Activated naive CD8-positive, alpha-beta T cell treated with anti-CD3 and anti-CD28 coated beads, Interleukin-2, amount 10 ng/mL, durations not matched to agents 7 days and 5 days (primary cell): ENCODE measurements at regions not wholly inside any gene's neighbourhood (a gene's known extent, or its start where the extent isn't known, plus 50 kb on each side); places are given as distances from the start of the nearest gene placed in this dataset.

Experiments
- ATAC-seq: fragments of 150-1000 bp; cut with Tn5 transposase; one replicate; pipeline ENCODE4 v1.10.0; 2021; ENCODE audit warnings: low read depth, moderate library complexity
- POLR2A ChIA-PET: fragments of 350-600 bp; sonication (Branson Sonifier 250); formaldehyde crosslinking; loops from one replicate; lab custom pipeline; 2021; ENCODE audit warnings: antibody characterized with exemption; lab: Charles Lee
- DNase-seq: peaks from one replicate; pipeline ENCODE4 v3.0.0; 2021
- H3K27ac Mint-ChIP-seq: one replicate; pipeline ENCODE4 v1.8.0; 2022; ENCODE audit warnings: mild to moderate bottlenecking, mixed read lengths
- H3K27me3 Mint-ChIP-seq: one replicate; pipeline ENCODE4 v1.8.0; 2022; ENCODE audit warnings: mild to moderate bottlenecking, moderate library complexity, mixed read lengths
- H3K36me3 Mint-ChIP-seq: one replicate; pipeline ENCODE4 v1.8.0; 2021; ENCODE audit warnings: mild to moderate bottlenecking, mixed read lengths
- H3K4me1 Mint-ChIP-seq: one replicate; pipeline ENCODE4 v1.8.0; 2021; ENCODE audit warnings: mixed read lengths
- H3K4me3 Mint-ChIP-seq: one replicate; pipeline ENCODE4 v1.8.0; 2022; ENCODE audit warnings: mild to moderate bottlenecking, moderate library complexity, mixed read lengths
- H3K9me3 Mint-ChIP-seq: one replicate; pipeline ENCODE4 v1.8.0; 2021; ENCODE audit warnings: mixed read lengths

GRCh38 chr4:31998807-31999206 lies 1278.6 kb downstream of the PCDH7 start:
- no peak overlapping the region for H3K4me3 Mint-ChIP-seq
- H3K9me3 Mint-ChIP-seq: peaks cover 2% of the 10 kb centered on the region
- DNase-seq (no peak), ATAC-seq (no peak)
- no peaks in the 10 kb centered on the region for H3K27me3 Mint-ChIP-seq
- no peak overlapping the region for H3K27ac Mint-ChIP-seq
- H3K4me1 Mint-ChIP-seq: no peaks in the 10 kb centered on the region
- H3K36me3 Mint-ChIP-seq: no peaks in the 10 kb centered on the region
- POLR2A ChIA-PET: no interaction called here

GRCh38 chr4:31999848-32000247 lies 1279.7 kb downstream of the PCDH7 start:
- ATAC-seq: no peak
- H3K27ac Mint-ChIP-seq: no peak overlapping the region
- POLR2A ChIA-PET: no interaction called here
- H3K4me3 Mint-ChIP-seq: no peak overlapping the region
- H3K27me3 Mint-ChIP-seq: no peaks in the 10 kb centered on the region
- no peaks in the 10 kb centered on the region for H3K36me3 Mint-ChIP-seq
- peaks cover 2% of the 10 kb centered on the region for H3K9me3 Mint-ChIP-seq
- DNase-seq: no peak
- H3K4me1 Mint-ChIP-seq: no peaks in the 10 kb centered on the region

- no peaks in the 10 kb centered on the region for H3K36me3 Mint-ChIP-seq
- H3K4me1 Mint-ChIP-seq: no peaks in the 10 kb centered on the region
- H3K9me3 Mint-ChIP-seq: peaks cover 4% of the 10 kb centered on the region
- DNase-seq (no peak), ATAC-seq (no peak)
- no peaks in the 10 kb centered on the region for H3K27me3 Mint-ChIP-seq
- no peak overlapping the region for H3K27ac Mint-ChIP-seq
- POLR2A ChIA-PET: no interaction called here
- no peak overlapping the region for H3K4me3 Mint-ChIP-seq
Measured at GRCh38 chr4:32000846-32001488, 1280.8 kb downstream of the PCDH7 start.

GRCh38 chr4:32002037-32002747 lies 1282.0 kb downstream of the PCDH7 start:
- Mint-ChIP-seq H3K4me1 (no peaks in the 10 kb centered on the region), H3K9me3 (peaks cover 4% of the 10 kb centered on the region), H3K4me3 (no peak overlapping the region), H3K27ac (no peak overlapping the region), H3K36me3 (no peaks in the 10 kb centered on the region), H3K27me3 (no peaks in the 10 kb centered on the region)
- POLR2A ChIA-PET: no interaction called here
- ATAC-seq (no peak), DNase-seq (no peak)

GRCh38 chr4:32003548-32003947 lies 1283.4 kb downstream of the PCDH7 start:
- H3K9me3 Mint-ChIP-seq: peaks cover 4% of the 10 kb centered on the region
- DNase-seq: no peak
- POLR2A ChIA-PET: no interaction called here
- no peaks in the 10 kb centered on the region for H3K27me3 Mint-ChIP-seq
- no peak overlapping the region for H3K27ac Mint-ChIP-seq
- H3K36me3 Mint-ChIP-seq: no peaks in the 10 kb centered on the region
- no peaks in the 10 kb centered on the region for H3K4me1 Mint-ChIP-seq
- no peak overlapping the region for H3K4me3 Mint-ChIP-seq
- ATAC-seq: no peak

- no peak overlapping the region for H3K4me3 Mint-ChIP-seq
- peaks cover 2% of the 10 kb centered on the region for H3K9me3 Mint-ChIP-seq
- POLR2A ChIA-PET: no interaction called here
- no peaks in the 10 kb centered on the region for H3K4me1 Mint-ChIP-seq
- ATAC-seq (no peak), DNase-seq (no peak)
- no peak overlapping the region for H3K27ac Mint-ChIP-seq
- H3K27me3 Mint-ChIP-seq: no peaks in the 10 kb centered on the region
- no peaks in the 10 kb centered on the region for H3K36me3 Mint-ChIP-seq
Measured at GRCh38 chr4:32010221-32010620, 1290.1 kb downstream of the PCDH7 start.

GRCh38 chr4:32022071-32022470 lies 1301.9 kb downstream of the PCDH7 start:
- no peak for DNase-seq
- Mint-ChIP-seq H3K4me1 (no peaks in the 10 kb centered on the region), H3K4me3 (no peak overlapping the region), H3K27me3 (no peaks in the 10 kb centered on the region), H3K36me3 (no peaks in the 10 kb centered on the region), H3K9me3 (peaks cover 3% of the 10 kb centered on the region), H3K27ac (no peak overlapping the region)
- ATAC-seq: no peak
- POLR2A ChIA-PET: no interaction called here

GRCh38 chr4:32025851-32026459 lies 1305.8 kb downstream of the PCDH7 start:
- Mint-ChIP-seq H3K27ac (no peak overlapping the region), H3K4me3 (no peak overlapping the region), H3K9me3 (peaks cover 6% of the 10 kb centered on the region), H3K27me3 (no peaks in the 10 kb centered on the region), H3K36me3 (no peaks in the 10 kb centered on the region), H3K4me1 (no peaks in the 10 kb centered on the region)
- POLR2A ChIA-PET: no interaction called here
- no peak for DNase-seq
- no peak for ATAC-seq

GRCh38 chr4:32030406-32030805 lies 1310.2 kb downstream of the PCDH7 start:
- no peaks in the 10 kb centered on the region for H3K27me3 Mint-ChIP-seq

GRCh38 chr4:32031026-32031425 lies 1310.9 kb downstream of the PCDH7 start:
- Mint-ChIP-seq H3K36me3 (no peaks in the 10 kb centered on the region), H3K27ac (no peak overlapping the region), H3K9me3 (peaks cover 4% of the 10 kb centered on the region), H3K4me3 (no peak overlapping the region), H3K27me3 (no peaks in the 10 kb centered on the region), H3K4me1 (no peaks in the 10 kb centered on the region)
- POLR2A ChIA-PET: no interaction called here
- ATAC-seq (no peak), DNase-seq (no peak)

More at GRCh38 chr4:32030406-32030805, 1310.2 kb downstream of the PCDH7 start:
- no peaks in the 10 kb centered on the region for H3K4me1 Mint-ChIP-seq
- POLR2A ChIA-PET: no interaction called here
- peaks cover 6% of the 10 kb centered on the region for H3K9me3 Mint-ChIP-seq
- ATAC-seq (no peak), DNase-seq (no peak)
- no peak overlapping the region for H3K4me3 Mint-ChIP-seq
- no peaks in the 10 kb centered on the region for H3K36me3 Mint-ChIP-seq
- no peak overlapping the region for H3K27ac Mint-ChIP-seq

- H3K36me3 Mint-ChIP-seq: no peaks in the 10 kb centered on the region
Measured at GRCh38 chr4:32032136-32032672, 1312.0 kb downstream of the PCDH7 start.

GRCh38 chr4:32037399-32037798 lies 1317.2 kb downstream of the PCDH7 start:
- no peak overlapping the region for H3K4me3 Mint-ChIP-seq
- no peaks in the 10 kb centered on the region for H3K36me3 Mint-ChIP-seq
- H3K4me1 Mint-ChIP-seq: no peaks in the 10 kb centered on the region
- no peak overlapping the region for H3K27ac Mint-ChIP-seq
- DNase-seq (no peak), ATAC-seq (no peak)
- no peaks in the 10 kb centered on the region for H3K27me3 Mint-ChIP-seq
- POLR2A ChIA-PET: no interaction called here
- no peaks in the 10 kb centered on the region for H3K9me3 Mint-ChIP-seq

More at GRCh38 chr4:32032136-32032672, 1312.0 kb downstream of the PCDH7 start:
- POLR2A ChIA-PET: no interaction called here
- Mint-ChIP-seq H3K9me3 (peaks cover 4% of the 10 kb centered on the region), H3K4me3 (no peak overlapping the region), H3K27me3 (no peaks in the 10 kb centered on the region), H3K4me1 (no peaks in the 10 kb centered on the region), H3K27ac (no peak overlapping the region)
- DNase-seq (no peak), ATAC-seq (no peak)

- Mint-ChIP-seq H3K4me1 (no peaks in the 10 kb centered on the region), H3K9me3 (peaks cover 4% of the 10 kb centered on the region), H3K27me3 (no peaks in the 10 kb centered on the region), H3K27ac (no peak overlapping the region), H3K36me3 (no peaks in the 10 kb centered on the region), H3K4me3 (no peak overlapping the region)
- DNase-seq (no peak), ATAC-seq (no peak)
- POLR2A ChIA-PET: no interaction called here
Measured at GRCh38 chr4:32042486-32043247, 1322.5 kb downstream of the PCDH7 start.
